PFSK-1 (cell line): ENCODE measurements at regions not wholly inside any gene's neighbourhood (a gene's known extent, or its start where the extent isn't known, plus 50 kb on each side); places are given as distances from the start of the nearest gene placed in this dataset.

Experiments used
- FOXP2 ChIP-seq: optimal IDR thresholded peaks from 2 replicates; pipeline ENCODE3; 2011; ENCODE audit warnings: borderline replicate concordance, control low read depth, inconsistent platforms; ENCODE audit not compliant: insufficient read depth; ENCODE audit errors: extremely low read length, extremely low read depth
- POLR2AphosphoS5 ChIP-seq: IDR thresholded peaks from 2 replicates; pipeline ENCODE4 v1.6.1; 2012; ENCODE audit warnings: low read depth, mild to moderate bottlenecking, control low read depth, low read length, moderate library complexity
- REST ChIP-seq, 2 experiments: IDR thresholded peaks; 2 replicates each; pipeline versions ENCODE4 v1.6.1 to v1.8.0; 2011 to 2012; ENCODE audit warnings: low read depth in 2 of 2, low read length in 2 of 2, control low read depth in 1 of 2, inconsistent platforms in 1 of 2, mild to moderate bottlenecking in 1 of 2, moderate library complexity in 1 of 2; ENCODE audit not compliant: insufficient read depth in 1 of 2
- SIN3A ChIP-seq: IDR thresholded peaks from 2 replicates; pipeline ENCODE4 v1.6.1; 2012; ENCODE audit warnings: mild to moderate bottlenecking, low read length, moderate library complexity, borderline replicate concordance; ENCODE audit not compliant: insufficient read depth
- TAF1 ChIP-seq: IDR thresholded peaks from 2 replicates; pipeline ENCODE4 v1.6.1; 2012; ENCODE audit warnings: low read length, control low read depth, borderline replicate concordance; ENCODE audit not compliant: insufficient read depth

- TF ChIP-seq TAF1: no peak
- no peak for TF ChIP-seq REST (IDR thresholded peaks at IDR 0.05; ENCODE audit: insufficient read depth in 1 of 2, low read depth in 2 of 2, low read length in 2 of 2)
- no peak for TF ChIP-seq POLR2AphosphoS5
- no peak for TF ChIP-seq SIN3A
- TF ChIP-seq FOXP2: no peak
Measured at GRCh38 chr16:66298006-66298405, 68.5 kb upstream of the CDH5 start.

- TF ChIP-seq SIN3A (no peak), FOXP2 (no peak), REST (IDR thresholded peaks at IDR 0.05; ENCODE audit: insufficient read depth in 1 of 2, low read depth in 2 of 2, low read length in 2 of 2) (no peak), TAF1 (no peak), POLR2AphosphoS5 (no peak)
Measured at GRCh38 chr16:66296591-66296990, 69.9 kb upstream of the CDH5 start.

GRCh38 chr16:66295761-66296546 is 70.5 kb upstream of the CDH5 start:
- TF ChIP-seq FOXP2: no peak
- TF ChIP-seq TAF1: no peak
- TF ChIP-seq POLR2AphosphoS5: no peak
- no peak for TF ChIP-seq SIN3A
- TF ChIP-seq REST (IDR thresholded peaks at IDR 0.05; ENCODE audit: insufficient read depth in 1 of 2, low read depth in 2 of 2, low read length in 2 of 2): no peak

GRCh38 chr16:66295213-66295612 is 71.3 kb upstream of the CDH5 start:
- TF ChIP-seq FOXP2 (no peak), SIN3A (no peak), REST (IDR thresholded peaks at IDR 0.05; ENCODE audit: insufficient read depth in 1 of 2, low read depth in 2 of 2, low read length in 2 of 2) (no peak), POLR2AphosphoS5 (no peak), TAF1 (no peak)
